Erythroblast (primary cell): ENCODE measurements at regions not wholly inside any gene's neighbourhood (a gene's known extent, or its start where the extent isn't known, plus 50 kb on each side); places are given as distances from the start of the nearest gene placed in this dataset.

ENCODE experiments used
- GATA1 ChIP-seq: IDR thresholded peaks from 2 replicates; pipeline ENCODE4 v1.6.1; 2011; ENCODE audit warnings: low read depth, mild to moderate bottlenecking, control low read depth, low read length, moderate library complexity
- POLR2A ChIP-seq: IDR thresholded peaks from 2 replicates; pipeline ENCODE4 v1.6.1; 2011; ENCODE audit warnings: mild to moderate bottlenecking, low read length

GRCh38 chr1:228899421-228899956 is 164.2 kb downstream of the RHOU start:
- TF ChIP-seq POLR2A (no peak), GATA1 (no peak)
